Nephron progenitor cell (in vitro differentiated cells): ENCODE measurements at regions not wholly inside any gene's neighbourhood (a gene's known extent, or its start where the extent isn't known, plus 50 kb on each side); places are given as distances from the start of the nearest gene placed in this dataset.

Experiments
- DNase-seq: peaks from one replicate; pipeline ENCODE4 v3.0.0; 2021
- H3K27ac Mint-ChIP-seq: 2 replicates; pipeline ENCODE4 v1.8.0; 2021; ENCODE audit warnings: mild to moderate bottlenecking, moderate library complexity, mixed read lengths
- H3K27me3 Mint-ChIP-seq: 2 replicates; pipeline ENCODE4 v1.8.0; 2021; ENCODE audit warnings: mild to moderate bottlenecking, low read depth, mixed read lengths; ENCODE audit not compliant: poor library complexity
- H3K36me3 Mint-ChIP-seq: 2 replicates; pipeline ENCODE4 v1.8.0; 2021; ENCODE audit warnings: low read depth, mixed read lengths
- H3K4me1 Mint-ChIP-seq: 2 replicates; pipeline ENCODE4 v1.8.0; 2021; ENCODE audit warnings: mixed read lengths
- H3K4me3 Mint-ChIP-seq: 2 replicates; pipeline ENCODE4 v1.8.0; 2021; ENCODE audit warnings: mild to moderate bottlenecking, moderate library complexity, mixed read lengths
- H3K9me3 Mint-ChIP-seq: 2 replicates; pipeline ENCODE4 v1.8.0; 2021; ENCODE audit warnings: mild to moderate bottlenecking, moderate library complexity, mixed read lengths
- TF ChIP-seq, protein P1 (sequence below): fragments of 200-600 bp; sonication (generic); IDR thresholded peaks from 2 replicates; pipeline ENCODE4 v1.5.0; 2021; ENCODE audit warnings: antibody characterized with exemption

DNA sequence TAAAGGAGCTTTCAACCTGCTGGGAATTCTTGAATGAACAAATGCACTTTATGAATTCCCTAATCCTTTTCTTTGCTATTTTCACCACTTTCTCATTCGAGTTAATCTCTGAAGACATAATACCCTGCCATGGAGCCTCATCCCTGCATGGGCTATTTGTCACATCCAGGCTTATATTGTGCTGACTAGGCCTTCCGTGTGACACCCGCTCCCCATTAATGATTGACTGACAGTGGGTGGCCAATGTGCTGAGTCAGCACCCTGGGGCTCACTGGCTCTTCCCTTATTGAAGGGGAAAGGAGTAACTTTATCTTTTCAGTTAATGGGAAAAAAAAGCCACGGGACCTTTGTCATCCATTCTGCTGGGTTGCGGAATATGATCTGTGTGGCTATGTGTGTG, 1024.8 kb upstream of the EEF2KMT start:
- H3K4me3 Mint-ChIP-seq = no peak overlapping the region

GRCh38 chr16:6114691-6115090, 1017.1 kb upstream of the EEF2KMT start:
- Mint-ChIP-seq H3K36me3 (no peaks in the 10 kb centered on the region), H3K4me1 (no peaks in the 10 kb centered on the region), H3K4me3 (no peak overlapping the region), H3K9me3 (no peaks in the 10 kb centered on the region), H3K27me3 (peaks cover 6% of the 10 kb centered on the region), H3K27ac (no peak overlapping the region)
- TF ChIP-seq, protein P1, sequence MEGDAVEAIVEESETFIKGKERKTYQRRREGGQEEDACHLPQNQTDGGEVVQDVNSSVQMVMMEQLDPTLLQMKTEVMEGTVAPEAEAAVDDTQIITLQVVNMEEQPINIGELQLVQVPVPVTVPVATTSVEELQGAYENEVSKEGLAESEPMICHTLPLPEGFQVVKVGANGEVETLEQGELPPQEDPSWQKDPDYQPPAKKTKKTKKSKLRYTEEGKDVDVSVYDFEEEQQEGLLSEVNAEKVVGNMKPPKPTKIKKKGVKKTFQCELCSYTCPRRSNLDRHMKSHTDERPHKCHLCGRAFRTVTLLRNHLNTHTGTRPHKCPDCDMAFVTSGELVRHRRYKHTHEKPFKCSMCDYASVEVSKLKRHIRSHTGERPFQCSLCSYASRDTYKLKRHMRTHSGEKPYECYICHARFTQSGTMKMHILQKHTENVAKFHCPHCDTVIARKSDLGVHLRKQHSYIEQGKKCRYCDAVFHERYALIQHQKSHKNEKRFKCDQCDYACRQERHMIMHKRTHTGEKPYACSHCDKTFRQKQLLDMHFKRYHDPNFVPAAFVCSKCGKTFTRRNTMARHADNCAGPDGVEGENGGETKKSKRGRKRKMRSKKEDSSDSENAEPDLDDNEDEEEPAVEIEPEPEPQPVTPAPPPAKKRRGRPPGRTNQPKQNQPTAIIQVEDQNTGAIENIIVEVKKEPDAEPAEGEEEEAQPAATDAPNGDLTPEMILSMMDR = no peak
- no peak for DNase-seq

More for the DNA sequence above, 1024.8 kb upstream of the EEF2KMT start:
- no peak for DNase-seq
- H3K4me1 Mint-ChIP-seq = peaks cover 24% of the 10 kb centered on the region
- H3K9me3 Mint-ChIP-seq = peaks cover 16% of the 10 kb centered on the region
- H3K27me3 Mint-ChIP-seq = peaks cover 6% of the 10 kb centered on the region
- H3K36me3 Mint-ChIP-seq = no peaks in the 10 kb centered on the region
- TF ChIP-seq, protein P1 = no peak
- H3K27ac Mint-ChIP-seq = no peak overlapping the region

GRCh38 chr16:6113749-6114148, 1016.2 kb upstream of the EEF2KMT start:
- Mint-ChIP-seq H3K27me3 (peaks cover 6% of the 10 kb centered on the region), H3K4me1 (no peaks in the 10 kb centered on the region), H3K4me3 (no peak overlapping the region), H3K9me3 (no peaks in the 10 kb centered on the region), H3K36me3 (no peaks in the 10 kb centered on the region), H3K27ac (no peak overlapping the region)
- TF ChIP-seq, protein P1 = no peak
- no peak for DNase-seq

DNA sequence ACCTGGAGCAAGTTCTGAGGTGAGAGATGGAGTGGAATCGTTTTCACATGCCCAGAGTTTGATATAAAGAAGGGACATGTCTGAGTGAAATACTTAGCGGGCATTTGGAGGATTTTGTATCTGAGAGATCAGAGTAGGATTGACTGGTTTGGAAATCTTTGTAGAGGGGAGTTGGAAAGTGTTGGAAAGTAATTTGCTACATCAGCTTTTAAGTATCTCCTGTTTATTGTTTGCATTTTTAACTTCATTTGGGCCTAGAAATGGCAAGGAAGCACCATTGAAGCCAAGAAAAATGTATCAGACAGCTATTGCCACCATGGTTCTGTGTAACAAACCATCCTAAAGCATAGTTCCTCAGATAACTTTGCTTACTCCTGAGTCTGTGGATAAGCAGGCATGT, 1015.1 kb upstream of the EEF2KMT start:
- H3K4me3 Mint-ChIP-seq = no peak overlapping the region
- H3K36me3 Mint-ChIP-seq = no peaks in the 10 kb centered on the region
- no peaks in the 10 kb centered on the region for H3K9me3 Mint-ChIP-seq
- no peaks in the 10 kb centered on the region for H3K4me1 Mint-ChIP-seq
- H3K27me3 Mint-ChIP-seq = peaks cover 6% of the 10 kb centered on the region
- no peak for DNase-seq
- TF ChIP-seq, protein P1 = no peak
- no peak overlapping the region for H3K27ac Mint-ChIP-seq

DNA sequence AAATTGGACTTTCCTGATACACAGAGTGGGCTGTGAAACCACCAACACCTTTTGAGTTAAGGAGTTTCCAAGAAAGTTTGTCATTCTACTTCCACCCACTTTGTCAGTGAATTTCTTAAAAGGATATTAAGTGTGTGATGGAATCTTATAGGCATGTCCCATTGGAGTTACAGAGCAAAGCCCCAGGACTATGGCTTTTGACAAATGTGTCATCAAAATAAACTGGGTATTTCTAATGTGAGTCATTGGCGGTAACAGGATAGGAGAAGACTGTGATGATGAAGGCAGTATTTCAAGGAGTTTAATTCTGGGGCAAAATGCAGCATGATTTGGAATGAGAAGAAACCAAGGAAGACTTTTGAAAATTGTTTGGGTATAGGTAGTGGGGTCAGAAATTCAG, 1013.8 kb upstream of the EEF2KMT start:
- Mint-ChIP-seq H3K4me3 (no peak overlapping the region), H3K27ac (no peak overlapping the region), H3K36me3 (no peaks in the 10 kb centered on the region), H3K9me3 (peaks cover 8% of the 10 kb centered on the region), H3K4me1 (no peaks in the 10 kb centered on the region), H3K27me3 (peaks cover 7% of the 10 kb centered on the region)
- TF ChIP-seq, protein P1 = no peak
- DNase-seq = no peak

GRCh38 chr16:6110346-6110745, 1012.8 kb upstream of the EEF2KMT start:
- H3K4me3 Mint-ChIP-seq = no peak overlapping the region
- DNase-seq = no peak
- peaks cover 4% of the 10 kb centered on the region for H3K27me3 Mint-ChIP-seq
- no peaks in the 10 kb centered on the region for H3K36me3 Mint-ChIP-seq
- H3K9me3 Mint-ChIP-seq = peaks cover 8% of the 10 kb centered on the region
- TF ChIP-seq, protein P1 = no peak
- H3K27ac Mint-ChIP-seq = no peak overlapping the region
- H3K4me1 Mint-ChIP-seq = no peaks in the 10 kb centered on the region
